Cardiac fibroblast (primary cell): ENCODE measurements at regions not wholly inside any gene's neighbourhood (a gene's known extent, or its start where the extent isn't known, plus 50 kb on each side); places are given as distances from the start of the nearest gene placed in this dataset.

Source experiments
- DNase-seq, 2 donors: peaks; one replicate each; pipeline versions ENCODE4 v3.0.0 to v3.0.0-alpha.2; 2010; ENCODE audit warnings: low read depth in 2 of 2
- H3K4me3 ChIP-seq, 2 donors: replicated peaks in 1 of 2; 1 replicate in 1 of 2; 2 replicates in 1 of 2; pipeline ENCODE4 v1.5.1; 2011; ENCODE audit warnings: low read depth in 2 of 2, low read length in 2 of 2, mild to moderate bottlenecking in 2 of 2, moderate library complexity in 1 of 2
- CTCF ChIP-seq: IDR thresholded peaks from one replicate; pipeline ENCODE4 v1.5.1; 2011; ENCODE audit warnings: low read depth, mild to moderate bottlenecking, low read length, inconsistent platforms

DNA sequence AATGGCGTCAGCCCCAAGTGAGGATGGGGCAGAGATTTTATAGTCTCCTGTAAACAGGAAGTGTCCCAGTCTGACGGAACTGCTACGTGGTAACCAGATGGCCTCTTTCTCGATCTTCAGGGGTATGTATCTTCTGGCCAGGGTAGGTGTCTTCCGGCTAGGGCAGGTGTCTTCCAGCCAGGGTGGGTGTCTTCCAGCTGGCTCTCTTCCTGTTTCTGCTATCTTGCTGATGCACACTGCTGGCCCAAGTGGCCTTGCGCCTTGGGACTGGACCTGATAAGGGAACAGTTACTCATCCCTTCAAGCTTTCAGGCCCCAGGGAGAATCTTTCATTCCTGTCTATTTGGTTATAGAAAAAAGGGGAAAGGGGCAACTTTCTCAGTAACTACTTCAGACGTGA, 178.7 kb upstream of the MAGEE2 start:
- DNase-seq = no peak
- TF ChIP-seq CTCF = no peak

GRCh38 chrX:75968293-75968692, 183.2 kb upstream of the MAGEE2 start:
- TF ChIP-seq CTCF = no peak
- DNase-seq = no peak
- no peak overlapping the region for H3K4me3 ChIP-seq

More for the DNA sequence above, 178.7 kb upstream of the MAGEE2 start:
- H3K4me3 ChIP-seq = no peak overlapping the region

DNA sequence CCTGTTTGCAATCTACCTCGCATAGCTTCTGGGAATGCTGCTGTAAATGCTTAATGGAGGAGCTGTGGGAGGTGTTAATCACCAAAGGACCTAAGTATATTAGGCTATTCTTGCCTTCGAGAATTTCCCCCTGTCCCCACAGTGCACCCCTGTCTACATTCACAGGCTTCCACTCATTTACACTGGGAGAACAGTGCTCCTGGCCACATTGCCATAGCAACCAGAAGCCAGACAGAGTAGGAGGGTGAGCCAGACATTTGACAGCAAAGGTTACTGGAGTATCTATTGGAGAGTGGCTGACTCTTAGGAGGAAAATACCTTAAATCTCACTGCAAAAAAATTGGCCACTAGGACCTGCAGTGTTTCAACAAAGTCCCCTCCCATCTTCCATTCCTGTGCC, 185.9 kb upstream of the PBDC1 start:
- no peak for DNase-seq
- no peak overlapping the region for H3K4me3 ChIP-seq
- TF ChIP-seq CTCF = no peak

GRCh38 chrX:75989806-75990590, 182.9 kb upstream of the PBDC1 start:
- no peak overlapping the region for H3K4me3 ChIP-seq
- no peak for TF ChIP-seq CTCF
- no peak for DNase-seq

DNA sequence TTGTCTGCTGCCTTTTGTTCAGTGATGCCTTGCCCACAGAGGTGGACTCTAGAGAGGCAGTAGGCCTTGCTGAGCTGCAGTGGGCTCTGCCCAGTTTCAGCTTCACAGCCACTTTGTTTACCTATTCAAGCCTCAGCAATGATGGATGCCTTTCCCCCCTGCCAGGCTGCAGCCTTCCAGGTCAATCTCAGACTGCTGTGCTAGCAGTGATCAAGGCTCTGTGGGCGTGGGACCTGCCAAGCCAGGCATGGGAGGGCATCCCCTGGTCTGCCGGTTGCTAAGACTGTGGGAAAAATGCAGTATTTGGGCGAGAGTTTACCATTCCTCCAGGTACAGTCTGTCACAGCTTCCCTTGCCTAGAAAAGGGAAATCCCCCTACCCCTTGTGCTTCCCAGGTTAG, 175.2 kb upstream of the PBDC1 start:
- no peak for DNase-seq
- no peak for TF ChIP-seq CTCF
- no peak overlapping the region for H3K4me3 ChIP-seq

- no peak for DNase-seq
- H3K4me3 ChIP-seq = no peak overlapping the region
- TF ChIP-seq CTCF = no peak
Measured at GRCh38 chrX:76014321-76014720, 158.5 kb upstream of the PBDC1 start.

- H3K4me3 ChIP-seq = no peak overlapping the region
- TF ChIP-seq CTCF = no peak
- no peak for DNase-seq
Measured at GRCh38 chrX:76026292-76026691, 146.6 kb upstream of the PBDC1 start.
